Right atrium auricular region (tissue), 2 donors: ENCODE measurements at regions not wholly inside any gene's neighbourhood (a gene's known extent, or its start where the extent isn't known, plus 50 kb on each side); places are given as distances from the start of the nearest gene placed in this dataset.

Source experiments
- DNase-seq: peaks from one replicate; pipeline ENCODE4 v3.0.0-alpha.2; 2019; ENCODE audit warnings: low spot score
- H3K27ac ChIP-seq, 2 donors: fragments of 200-600 bp; sonication (generic); 1 replicate in 1 of 2; 2 replicates in 1 of 2; pipeline ENCODE4 v1.5.1; 2016 to 2019
- H3K27me3 ChIP-seq, 2 donors: fragments of 200-600 bp; sonication (generic); one replicate each; pipeline versions ENCODE4 v1.5.1 to v1.6.0; 2017 to 2019
- H3K36me3 ChIP-seq: fragments of 200-600 bp; sonication (generic); one replicate; pipeline ENCODE4 v1.5.1; 2016
- H3K4me1 ChIP-seq, 2 donors: fragments of 200-600 bp; sonication (generic); one replicate each; pipeline versions ENCODE4 v1.5.1 to v1.6.0; 2017 to 2019
- H3K4me3 ChIP-seq, 2 donors: fragments of 200-600 bp; sonication (generic); 1 replicate in 1 of 2; 2 replicates in 1 of 2; pipeline ENCODE4 v1.5.1; 2017 to 2019; ENCODE audit warnings: mild to moderate bottlenecking in 1 of 2, moderate library complexity in 1 of 2
- H3K9me3 ChIP-seq, 2 donors: fragments of 200-600 bp; sonication (generic); one replicate each; pipeline ENCODE4 v1.5.1; 2019
- TF ChIP-seq, protein P1 (sequence below), 2 donors: fragments of 200-600 bp; sonication (generic); IDR thresholded peaks; one replicate each; pipeline ENCODE4 v1.5.1; 2019; ENCODE audit warnings: antibody characterized with exemption in 2 of 2

DNA sequence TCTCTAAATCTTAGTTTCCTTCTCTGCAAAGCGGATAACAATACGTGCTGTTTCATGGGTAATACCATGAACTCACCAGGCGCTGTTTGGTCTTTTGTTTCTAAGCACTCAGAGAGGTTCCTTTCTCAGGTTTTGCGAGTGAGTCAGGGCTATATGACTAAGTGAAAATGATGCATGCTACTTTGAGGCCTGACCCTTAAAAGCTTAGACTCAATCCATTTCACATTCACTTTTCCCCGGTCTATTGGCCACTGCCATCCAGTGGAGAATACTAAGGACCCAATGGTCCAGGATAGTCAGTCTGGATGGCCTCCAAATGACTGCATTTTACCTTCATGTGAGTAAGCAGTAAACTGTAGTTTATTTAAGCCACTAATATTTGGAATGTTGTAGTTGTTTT, 400.8 kb upstream of the SLIT2 start:
- no peak for DNase-seq
- H3K36me3 ChIP-seq: no peaks in the 10 kb centered on the region
- H3K4me1 ChIP-seq: no peaks in the 10 kb centered on the region
- H3K27ac ChIP-seq: no peak overlapping the region
- H3K27me3 ChIP-seq: no peaks in the 10 kb centered on the region
- H3K4me3 ChIP-seq: no peak overlapping the region
- no peaks in the 10 kb centered on the region for H3K9me3 ChIP-seq
- TF ChIP-seq, protein P1, sequence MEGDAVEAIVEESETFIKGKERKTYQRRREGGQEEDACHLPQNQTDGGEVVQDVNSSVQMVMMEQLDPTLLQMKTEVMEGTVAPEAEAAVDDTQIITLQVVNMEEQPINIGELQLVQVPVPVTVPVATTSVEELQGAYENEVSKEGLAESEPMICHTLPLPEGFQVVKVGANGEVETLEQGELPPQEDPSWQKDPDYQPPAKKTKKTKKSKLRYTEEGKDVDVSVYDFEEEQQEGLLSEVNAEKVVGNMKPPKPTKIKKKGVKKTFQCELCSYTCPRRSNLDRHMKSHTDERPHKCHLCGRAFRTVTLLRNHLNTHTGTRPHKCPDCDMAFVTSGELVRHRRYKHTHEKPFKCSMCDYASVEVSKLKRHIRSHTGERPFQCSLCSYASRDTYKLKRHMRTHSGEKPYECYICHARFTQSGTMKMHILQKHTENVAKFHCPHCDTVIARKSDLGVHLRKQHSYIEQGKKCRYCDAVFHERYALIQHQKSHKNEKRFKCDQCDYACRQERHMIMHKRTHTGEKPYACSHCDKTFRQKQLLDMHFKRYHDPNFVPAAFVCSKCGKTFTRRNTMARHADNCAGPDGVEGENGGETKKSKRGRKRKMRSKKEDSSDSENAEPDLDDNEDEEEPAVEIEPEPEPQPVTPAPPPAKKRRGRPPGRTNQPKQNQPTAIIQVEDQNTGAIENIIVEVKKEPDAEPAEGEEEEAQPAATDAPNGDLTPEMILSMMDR (IDR thresholded peaks at IDR 0.05): no peak

DNA sequence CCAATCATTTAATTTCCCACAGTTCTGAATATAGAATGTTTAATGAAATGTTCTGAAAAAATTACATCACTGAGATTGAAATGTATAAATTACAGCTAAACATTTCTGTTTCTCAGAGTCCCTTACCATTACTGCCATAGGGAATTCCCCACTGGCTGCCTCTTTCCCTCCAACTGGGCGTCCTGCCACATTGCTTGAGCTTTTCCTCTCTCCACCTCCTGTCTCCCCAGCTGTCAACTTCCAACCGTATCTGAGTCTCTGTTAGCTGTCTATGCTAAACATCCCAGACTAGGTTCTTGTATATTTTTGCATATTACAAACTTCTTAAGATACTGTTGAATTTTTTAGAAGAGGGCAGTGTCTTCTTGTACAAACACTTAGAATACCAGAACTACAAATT, 407.3 kb upstream of the SLIT2 start:
- Histone ChIP-seq H3K27me3 (no peaks in the 10 kb centered on the region), H3K36me3 (no peaks in the 10 kb centered on the region), H3K9me3 (no peaks in the 10 kb centered on the region), H3K27ac (no peak overlapping the region), H3K4me3 (no peak overlapping the region), H3K4me1 (no peaks in the 10 kb centered on the region)
- DNase-seq: no peak
- TF ChIP-seq, protein P1 (IDR thresholded peaks at IDR 0.05): no peak

DNA sequence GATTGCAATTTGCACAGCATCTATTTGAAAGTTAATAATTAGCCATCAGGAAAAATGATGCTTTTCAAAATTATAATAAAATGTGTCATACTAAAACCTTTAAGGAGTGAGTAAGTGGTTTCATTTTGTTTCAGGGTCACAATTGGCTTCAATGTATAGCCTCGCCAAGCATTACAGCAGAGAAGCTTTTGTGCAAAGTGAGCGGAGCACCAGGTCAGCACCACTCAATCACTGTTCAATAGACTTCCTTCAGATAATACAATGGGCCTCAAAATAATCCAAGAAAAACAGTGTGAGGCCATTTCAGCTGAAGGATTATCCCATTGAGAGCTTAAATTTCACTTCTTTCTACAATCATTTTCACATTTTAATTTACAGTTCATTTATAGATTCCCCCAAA, 409.2 kb upstream of the SLIT2 start:
- TF ChIP-seq, protein P1 (IDR thresholded peaks at IDR 0.05): no peak
- H3K9me3 ChIP-seq: no peaks in the 10 kb centered on the region
- no peak overlapping the region for H3K27ac ChIP-seq
- no peaks in the 10 kb centered on the region for H3K36me3 ChIP-seq
- no peaks in the 10 kb centered on the region for H3K27me3 ChIP-seq
- no peak overlapping the region for H3K4me3 ChIP-seq
- H3K4me1 ChIP-seq: no peaks in the 10 kb centered on the region
- no peak for DNase-seq

DNA sequence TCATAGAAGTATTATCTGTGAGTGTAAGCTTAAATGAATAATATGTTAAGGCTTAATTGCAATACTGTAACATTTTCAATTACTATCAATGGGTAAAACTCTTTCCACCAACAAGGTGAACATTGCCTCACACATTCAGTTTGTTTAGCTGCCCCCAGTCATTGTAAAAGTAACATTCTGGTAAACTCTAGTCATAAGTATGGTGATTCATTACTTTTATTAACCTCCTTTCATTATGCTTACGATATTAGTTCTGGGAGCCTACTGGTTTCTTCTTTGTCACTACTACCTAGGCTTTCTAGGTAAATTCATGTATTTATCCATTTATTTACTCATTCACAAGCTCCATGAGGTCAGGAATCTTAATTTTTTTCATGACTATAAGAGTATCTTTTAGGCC, 412.8 kb upstream of the SLIT2 start:
- Histone ChIP-seq H3K27ac (no peak overlapping the region), H3K4me1 (no peaks in the 10 kb centered on the region), H3K36me3 (no peaks in the 10 kb centered on the region), H3K27me3 (no peaks in the 10 kb centered on the region), H3K4me3 (no peak overlapping the region), H3K9me3 (no peaks in the 10 kb centered on the region)
- no peak for DNase-seq
- TF ChIP-seq, protein P1 (IDR thresholded peaks at IDR 0.05): no peak

DNA sequence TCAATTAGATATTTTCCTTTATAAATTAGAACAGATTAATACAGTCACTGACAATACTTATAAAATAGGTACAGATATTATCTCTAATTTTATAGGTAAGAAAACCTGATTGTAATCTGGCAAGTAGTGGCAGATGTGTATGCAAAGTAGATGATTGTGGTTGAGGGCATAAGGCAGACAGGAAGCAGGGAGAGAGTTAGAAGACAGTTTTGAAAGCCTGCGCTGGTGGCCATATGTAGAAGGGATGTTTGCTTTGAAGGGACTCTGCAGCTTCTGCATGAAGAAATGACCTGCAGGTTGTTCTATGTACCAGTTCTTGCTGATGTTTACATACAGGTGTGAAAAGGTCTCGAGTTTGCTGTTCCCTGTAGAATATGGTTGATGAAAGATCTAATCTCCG, 416.3 kb upstream of the SLIT2 start:
- Histone ChIP-seq H3K27me3 (no peaks in the 10 kb centered on the region), H3K4me3 (no peak overlapping the region), H3K9me3 (no peaks in the 10 kb centered on the region), H3K27ac (no peak overlapping the region), H3K36me3 (no peaks in the 10 kb centered on the region), H3K4me1 (no peaks in the 10 kb centered on the region)
- DNase-seq: no peak
- TF ChIP-seq, protein P1 (IDR thresholded peaks at IDR 0.05): no peak

DNA sequence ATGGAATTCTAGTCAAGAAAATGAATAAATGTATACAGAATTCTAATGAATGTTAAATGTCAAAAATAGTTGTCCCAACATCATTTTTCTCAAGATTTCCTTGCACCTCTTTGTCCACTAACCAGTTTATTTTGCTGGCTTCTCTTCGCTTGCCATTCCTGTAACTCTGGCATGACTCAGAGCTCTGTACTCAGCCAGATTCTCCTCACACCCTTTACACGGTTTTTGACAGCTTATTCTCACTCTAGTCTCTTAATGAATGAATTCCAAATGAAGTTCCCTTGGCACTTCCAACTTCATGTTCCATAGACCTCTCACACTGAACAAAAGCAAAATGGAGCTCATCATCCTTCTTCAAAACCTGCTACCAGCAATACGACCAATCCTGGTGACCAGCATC, 419.3 kb upstream of the SLIT2 start:
- TF ChIP-seq, protein P1 (IDR thresholded peaks at IDR 0.05): no peak
- H3K27ac ChIP-seq: no peak overlapping the region
- H3K9me3 ChIP-seq: no peaks in the 10 kb centered on the region
- no peaks in the 10 kb centered on the region for H3K27me3 ChIP-seq
- no peaks in the 10 kb centered on the region for H3K36me3 ChIP-seq
- no peak overlapping the region for H3K4me3 ChIP-seq
- no peak for DNase-seq
- no peaks in the 10 kb centered on the region for H3K4me1 ChIP-seq
